T47D (cell line): ENCODE measurements at regions not wholly inside any gene's neighbourhood (a gene's known extent, or its start where the extent isn't known, plus 50 kb on each side); places are given as distances from the start of the nearest gene placed in this dataset.

Experiments
- DNase-seq, 2 experiments: peaks; one replicate each; pipeline versions ENCODE4 v3.0.0 to v3.0.0-alpha.2; 2011 to 2012; ENCODE audit warnings: low read depth in 1 of 2, low spot score in 1 of 2
- JUND ChIP-seq: IDR thresholded peaks from 2 replicates; pipeline ENCODE4 v1.6.1; 2012; ENCODE audit warnings: low read depth
- in situ Hi-C: cut with HindIII; loops from 2 replicates; pipeline ENCODE4 v1.10.0; 2016; ENCODE audit warnings: low sequenced_read_pairs, low pct_unique_long_range_greater_than_20kb

GRCh38 chr9:13975611-13976290 lies 338.2 kb downstream of the NFIB start:
- in situ Hi-C loops = no loop called here
- DNase-seq = no peak
- TF ChIP-seq JUND = no peak

- DNase-seq = no peak
- in situ Hi-C loops = no loop called here
Measured at GRCh38 chr9:13974891-13975290, 339.1 kb downstream of the NFIB start.

GRCh38 chr9:13971966-13972655 lies 341.8 kb downstream of the NFIB start:
- no peak for DNase-seq
- in situ Hi-C loops = no loop called here
- no peak for TF ChIP-seq JUND

More at GRCh38 chr9:13974891-13975290, 339.1 kb downstream of the NFIB start:
- no peak for TF ChIP-seq JUND

- in situ Hi-C loops = no loop called here
- TF ChIP-seq JUND = no peak
- no peak for DNase-seq
Measured at GRCh38 chr9:13971415-13971814, 342.5 kb downstream of the NFIB start.

DNA sequence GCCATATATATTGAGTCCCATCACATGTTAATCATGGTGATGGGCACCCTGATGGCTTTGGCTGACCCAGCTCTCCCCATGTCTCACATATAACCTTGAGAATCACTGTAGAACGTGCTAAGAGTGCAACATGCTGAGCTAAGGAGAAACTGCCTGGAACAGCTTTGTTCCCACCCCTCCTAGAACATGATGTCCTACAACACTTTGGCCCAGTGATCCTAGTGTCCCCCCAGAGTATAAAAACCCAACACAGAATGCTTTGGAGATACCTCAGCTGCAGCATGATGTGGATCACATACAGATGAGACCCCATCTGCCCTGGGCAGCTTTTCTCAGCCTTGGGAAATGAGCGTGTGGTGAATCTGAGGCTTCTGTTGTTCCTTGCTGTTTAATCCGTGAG lies 343.5 kb downstream of the NFIB start:
- in situ Hi-C loops = no loop called here
- no peak for DNase-seq
- TF ChIP-seq JUND = no peak

DNA sequence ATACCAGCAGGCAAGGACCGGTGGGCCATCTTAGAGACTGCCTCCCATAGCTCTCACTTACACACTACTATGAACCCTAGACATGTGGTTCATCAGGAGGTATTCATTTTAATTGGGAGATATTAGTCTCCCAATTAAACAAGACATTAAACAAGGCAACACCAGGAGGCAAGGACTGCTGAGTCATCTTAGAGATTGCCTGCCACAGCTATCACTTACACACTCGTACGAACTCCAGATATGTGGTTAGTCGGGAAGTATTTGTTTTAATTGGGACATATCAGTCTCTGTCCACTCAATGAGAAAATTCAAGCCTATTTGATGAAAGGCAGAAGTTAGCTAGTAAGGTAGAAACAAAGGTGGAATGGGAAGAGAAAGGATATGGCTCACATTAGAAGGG lies 343.9 kb downstream of the NFIB start:
- in situ Hi-C loops = no loop called here
- TF ChIP-seq JUND = no peak

DNA sequence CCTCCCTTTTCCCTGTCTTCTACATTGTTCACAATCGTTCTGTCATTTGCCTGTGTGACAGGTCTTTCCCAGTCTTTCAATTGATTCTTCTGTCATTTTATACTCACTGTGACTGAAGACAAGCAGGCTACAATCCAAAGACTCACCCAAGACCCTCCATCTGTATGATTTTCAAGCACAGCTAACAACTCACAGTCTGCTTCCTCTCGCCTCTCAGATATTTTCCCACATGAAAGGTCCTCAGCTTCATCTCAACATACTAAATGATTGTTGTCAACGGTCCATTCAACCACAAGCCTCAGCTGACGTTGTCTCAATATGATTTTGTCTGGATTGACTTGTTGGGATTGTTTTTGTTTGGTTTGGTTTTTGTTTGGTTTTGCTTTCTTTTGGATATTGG lies 346.5 kb downstream of the NFIB start:
- in situ Hi-C loops = no loop called here
- TF ChIP-seq JUND = no peak
- no peak for DNase-seq

More for the DNA sequence above, 343.9 kb downstream of the NFIB start:
- DNase-seq = no peak

DNA sequence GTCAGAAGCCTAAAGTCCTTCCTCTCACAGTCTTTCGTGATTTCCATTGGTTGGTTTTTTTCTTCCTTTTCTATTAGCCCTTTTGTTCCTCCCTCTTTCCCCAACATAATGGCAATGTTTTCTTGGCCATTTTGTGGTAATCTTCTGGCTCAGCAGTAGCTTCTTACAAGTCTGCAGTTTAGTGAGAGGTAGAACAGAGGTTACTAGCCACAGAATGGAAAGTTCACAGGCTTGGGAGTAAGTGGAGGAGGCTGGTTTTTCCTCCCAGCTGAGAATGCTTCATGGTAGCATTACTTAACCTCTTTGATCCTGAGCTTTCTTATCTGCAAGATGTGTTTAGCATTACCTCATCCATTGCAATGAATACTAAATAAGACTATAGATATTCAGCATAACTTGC lies 346.9 kb downstream of the NFIB start:
- in situ Hi-C loops = no loop called here
- DNase-seq = no peak
- TF ChIP-seq JUND = no peak

GRCh38 chr9:13963005-13963653 lies 350.8 kb downstream of the NFIB start:
- TF ChIP-seq JUND = no peak
- in situ Hi-C loops = no loop called here
- no peak for DNase-seq

GRCh38 chr9:13962006-13962405 lies 351.9 kb downstream of the NFIB start:
- DNase-seq = no peak
- in situ Hi-C loops = no loop called here
- no peak for TF ChIP-seq JUND

DNA sequence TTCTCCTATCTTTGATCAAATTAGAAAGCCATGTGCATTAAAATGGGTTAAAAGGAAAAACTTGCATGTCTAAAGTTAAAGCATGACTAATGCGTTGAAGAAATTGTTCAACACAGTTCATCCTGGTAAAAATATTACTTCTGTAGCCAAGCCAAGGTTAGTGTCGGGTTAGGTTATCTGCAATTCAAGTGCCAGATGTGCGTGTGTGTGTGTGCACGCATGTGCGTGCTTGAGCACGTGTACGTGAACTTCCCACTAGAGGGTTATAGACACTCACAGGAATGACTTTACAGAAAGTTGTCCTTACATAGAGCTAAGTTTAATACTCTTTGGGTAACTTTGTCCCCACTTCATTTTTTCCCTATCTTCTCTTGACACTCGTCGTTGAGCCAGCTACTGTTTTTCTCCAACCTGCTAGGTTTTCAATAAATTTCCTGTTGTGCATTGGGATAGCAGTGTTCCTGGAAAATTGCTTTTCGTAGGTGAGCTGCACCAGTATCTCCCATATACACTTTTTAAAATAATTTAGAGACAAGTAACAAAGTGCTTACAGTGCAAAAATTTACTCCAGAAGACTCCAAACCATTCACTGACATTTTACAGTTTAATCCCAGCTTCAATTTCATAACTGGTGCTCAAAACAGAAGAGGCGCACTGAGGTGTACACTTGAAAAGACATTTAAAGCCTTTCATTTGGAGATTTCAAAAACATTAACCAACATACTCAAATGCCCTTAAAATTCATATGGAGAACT lies 353.8 kb downstream of the NFIB start:
- TF ChIP-seq JUND = no peak
- in situ Hi-C loops = no loop called here
- DNase-seq = no peak

GRCh38 chr9:13958672-13959071 lies 355.3 kb downstream of the NFIB start:
- no peak for DNase-seq
- TF ChIP-seq JUND = no peak
- in situ Hi-C loops = no loop called here
